SU-DHL-6 (cell line): ENCODE measurements at regions not wholly inside any gene's neighbourhood (a gene's known extent, or its start where the extent isn't known, plus 50 kb on each side); places are given as distances from the start of the nearest gene placed in this dataset.

ENCODE experiments used
- CTCF ChIP-seq: fragments of 200-600 bp; sonication (generic); IDR thresholded peaks from one replicate; pipeline ENCODE4 v1.5.1; 2017; ENCODE audit warnings: antibody characterized with exemption, mild to moderate bottlenecking, low read length, moderate library complexity; ENCODE audit not compliant: insufficient read depth, poor library complexity, severe bottlenecking
- EZH2phosphoT487 ChIP-seq: fragments of 200-600 bp; sonication (generic), shearing (Covaris generic); conservative IDR thresholded peaks from 2 replicates; pipeline ENCODE4 v1.6.1; 2018; ENCODE audit warnings: mild to moderate bottlenecking, antibody characterized with exemption, low read length, moderate library complexity, mixed read lengths

GRCh38 chr3:73832426-73832825 is 207.7 kb upstream of the PDZRN3 start:
- TF ChIP-seq CTCF (no peak), EZH2phosphoT487 (no peak)
